ENCODE measurements at regions not wholly inside any gene's neighbourhood (a gene's known extent, or its start where the extent isn't known, plus 50 kb on each side); places are given as distances from the start of the nearest gene placed in this dataset.

- TF ChIP-seq CTCF (IDR thresholded peaks at IDR 0.05) (no peak), POLR2A (IDR thresholded peaks at IDR 0.05) (no peak)
These were observed 82.4 kb downstream of the KCTD12 start for GRCh38 chr13:76803831-76804230.
